ENCODE measurements at regions not wholly inside any gene's neighbourhood (a gene's known extent, or its start where the extent isn't known, plus 50 kb on each side); places are given as distances from the start of the nearest gene placed in this dataset.

DNA sequence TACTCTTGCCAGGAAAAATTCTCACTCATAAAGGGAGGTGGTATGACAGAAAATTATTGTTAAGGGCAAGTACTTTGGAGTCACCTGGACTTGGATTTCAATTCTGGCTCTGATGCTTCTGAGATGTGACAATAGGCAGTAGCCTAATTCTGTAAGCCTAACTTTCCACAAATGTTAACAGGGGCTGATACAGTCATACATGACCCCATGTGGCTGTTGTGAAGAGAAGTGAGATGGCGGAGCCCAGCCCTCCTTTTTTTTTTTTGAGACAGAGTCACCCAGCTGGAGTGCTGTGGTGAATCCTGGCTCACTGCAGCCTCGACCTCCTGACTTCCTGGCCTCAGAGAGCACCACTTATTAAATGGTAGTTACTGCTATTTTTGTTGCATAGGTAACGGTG is 54.4 kb upstream of the IRF2 start:
- no peak for DNase-seq (ENCODE audit: low spot score)

DNA sequence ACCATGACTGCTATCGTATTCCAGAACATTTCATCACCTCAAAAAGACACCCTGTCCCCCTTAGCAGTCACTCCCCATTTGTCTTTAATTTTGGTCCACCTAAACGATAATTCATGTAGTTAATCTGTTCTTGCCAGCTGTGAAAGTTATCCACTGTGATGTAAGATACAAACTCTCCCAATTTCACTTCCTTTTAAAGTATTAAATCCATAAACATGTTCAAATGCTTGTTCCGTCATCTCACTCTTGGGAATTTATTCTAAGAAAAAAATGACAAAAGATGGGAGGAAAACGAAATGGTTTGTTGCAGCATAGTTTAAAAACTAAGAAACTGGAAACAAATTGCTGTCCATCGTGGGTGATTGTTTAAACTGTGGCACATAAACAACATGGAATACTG is 53.7 kb upstream of the IRF2 start:
- no peak for DNase-seq (ENCODE audit: low spot score)

DNA sequence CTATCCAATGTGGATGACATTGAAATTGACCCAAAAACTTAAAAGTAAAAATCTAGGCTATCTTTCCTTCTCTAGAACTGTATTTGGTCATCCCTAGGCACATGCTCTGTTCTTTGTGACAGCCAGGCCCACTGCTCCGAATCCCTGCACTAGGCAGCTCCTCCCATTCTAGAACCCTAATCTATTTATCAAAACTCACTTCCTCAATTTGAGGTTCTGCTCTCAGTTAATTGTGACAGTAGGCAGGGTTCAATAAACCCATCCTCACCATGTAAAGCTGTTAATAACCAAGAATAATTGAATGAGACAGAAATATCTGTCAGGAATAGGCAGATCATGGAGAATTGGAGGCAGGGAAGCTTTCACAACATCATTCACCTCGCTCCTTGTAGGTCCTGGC is 51.9 kb upstream of the IRF2 start:
- DNase-seq (ENCODE audit: low spot score), result no peak
